Activated B cell treated with CpG ODN at 0.5 μM for 24 hours (primary cell): ENCODE measurements at regions not wholly inside any gene's neighbourhood (a gene's known extent, or its start where the extent isn't known, plus 50 kb on each side); places are given as distances from the start of the nearest gene placed in this dataset.

Source experiments
- ATAC-seq: fragments of 200-7000 bp; cut with Tn5 transposase; one replicate; pipeline ENCODE4 v1.10.0; 2021; ENCODE audit warnings: low read depth, mild to moderate bottlenecking, moderate library complexity
- CTCF ChIA-PET: fragments of 350-600 bp; sonication (Branson Sonifier 250); formaldehyde crosslinking; loops from one replicate; lab custom pipeline; 2021; ENCODE audit warnings: antibody characterized with exemption; lab: Charles Lee
- POLR2A ChIA-PET: fragments of 350-600 bp; sonication (Branson Sonifier 250); formaldehyde crosslinking; loops from one replicate; lab custom pipeline; 2021; ENCODE audit warnings: antibody characterized with exemption; lab: Charles Lee
- DNase-seq: peaks from one replicate; pipeline ENCODE4 v3.0.0; 2022
- H3K27ac Mint-ChIP-seq: one replicate; pipeline ENCODE4 v1.8.0; 2020; ENCODE audit warnings: mixed read lengths
- H3K27me3 Mint-ChIP-seq: one replicate; pipeline ENCODE4 v1.8.0; 2021; ENCODE audit warnings: mixed read lengths
- H3K36me3 Mint-ChIP-seq: one replicate; pipeline ENCODE4 v1.8.0; 2021; ENCODE audit warnings: low read depth, mixed read lengths
- H3K4me1 Mint-ChIP-seq: one replicate; pipeline ENCODE4 v1.8.0; 2021; ENCODE audit warnings: mixed read lengths
- H3K4me3 Mint-ChIP-seq: one replicate; pipeline ENCODE4 v1.8.0; 2020; ENCODE audit warnings: mild to moderate bottlenecking, mixed read lengths
- H3K9me3 Mint-ChIP-seq: one replicate; pipeline ENCODE4 v1.8.0; 2020; ENCODE audit warnings: mixed read lengths
- CTCF ChIP-seq: fragments of 200-600 bp; IDR thresholded peaks from one replicate; pipeline ENCODE4 v1.8.0; 2022; ENCODE audit warnings: antibody characterized with exemption, mild to moderate bottlenecking
- intact Hi-C: fragments of 100-400 bp; cut with micrococcal nuclease; formaldehyde crosslinking; loops from one replicate; pipeline ENCODE4 v1.15.1; 2024

GRCh38 chr4:63901304-63901703, 507.9 kb downstream of the TECRL start:
- ChIA-PET POLR2A (no interaction called here), CTCF (no interaction called here)
- Mint-ChIP-seq H3K9me3 (peaks cover 3% of the 10 kb centered on the region), H3K36me3 (no peaks in the 10 kb centered on the region), H3K27me3 (no peaks in the 10 kb centered on the region), H3K27ac (no peak overlapping the region), H3K4me3 (no peak overlapping the region), H3K4me1 (no peaks in the 10 kb centered on the region)
- DNase-seq (no peak), ATAC-seq (no peak)
- intact Hi-C loops = no loop called here
- no peak for TF ChIP-seq CTCF

GRCh38 chr4:63898961-63899360, 510.3 kb downstream of the TECRL start:
- H3K9me3 Mint-ChIP-seq = peaks cover 3% of the 10 kb centered on the region
- CTCF ChIA-PET = no interaction called here
- no peak overlapping the region for H3K27ac Mint-ChIP-seq
- no peaks in the 10 kb centered on the region for H3K36me3 Mint-ChIP-seq
- no peak for DNase-seq
- ATAC-seq = no peak
- H3K27me3 Mint-ChIP-seq = no peaks in the 10 kb centered on the region
- no peak overlapping the region for H3K4me3 Mint-ChIP-seq
- TF ChIP-seq CTCF = no peak
- POLR2A ChIA-PET = no interaction called here
- intact Hi-C loops = no loop called here
- H3K4me1 Mint-ChIP-seq = no peaks in the 10 kb centered on the region

GRCh38 chr4:63894161-63894560, 515.1 kb downstream of the TECRL start:
- Mint-ChIP-seq H3K4me3 (no peak overlapping the region), H3K27me3 (no peaks in the 10 kb centered on the region), H3K9me3 (peaks cover 5% of the 10 kb centered on the region), H3K27ac (no peak overlapping the region), H3K36me3 (no peaks in the 10 kb centered on the region), H3K4me1 (no peaks in the 10 kb centered on the region)
- ChIA-PET POLR2A (no interaction called here), CTCF (no interaction called here)
- intact Hi-C loops = no loop called here
- DNase-seq (no peak), ATAC-seq (no peak)
- no peak for TF ChIP-seq CTCF

GRCh38 chr4:63869370-63869769, 539.9 kb downstream of the TECRL start:
- Mint-ChIP-seq H3K9me3 (peaks cover 3% of the 10 kb centered on the region), H3K27ac (no peak overlapping the region), H3K27me3 (no peaks in the 10 kb centered on the region), H3K4me3 (no peak overlapping the region), H3K4me1 (no peaks in the 10 kb centered on the region), H3K36me3 (no peaks in the 10 kb centered on the region)
- ChIA-PET POLR2A (no interaction called here), CTCF (no interaction called here)
- intact Hi-C loops = no loop called here
- ATAC-seq (no peak), DNase-seq (no peak)
- no peak for TF ChIP-seq CTCF

GRCh38 chr4:63851496-63851895, 557.8 kb downstream of the TECRL start:
- no peak for DNase-seq
- no peak overlapping the region for H3K27ac Mint-ChIP-seq
- intact Hi-C loops = no loop called here
- H3K36me3 Mint-ChIP-seq = no peaks in the 10 kb centered on the region
- no peak for ATAC-seq
- no peaks in the 10 kb centered on the region for H3K27me3 Mint-ChIP-seq
- CTCF ChIA-PET = no interaction called here
- TF ChIP-seq CTCF = no peak
- no peaks in the 10 kb centered on the region for H3K4me1 Mint-ChIP-seq
- H3K9me3 Mint-ChIP-seq = no peaks in the 10 kb centered on the region
- H3K4me3 Mint-ChIP-seq = no peak overlapping the region
- POLR2A ChIA-PET = no interaction called here
